Neuronal stem cell (in vitro differentiated cells): ENCODE measurements at regions not wholly inside any gene's neighbourhood (a gene's known extent, or its start where the extent isn't known, plus 50 kb on each side); places are given as distances from the start of the nearest gene placed in this dataset.

Experiments used
- DNase-seq: peaks from one replicate; pipeline ENCODE4 v3.0.0-alpha.2; 2013; ENCODE audit warnings: low spot score
- H2AFZ ChIP-seq: one replicate; pipeline ENCODE4 v1.6.1; 2013; ENCODE audit warnings: mild to moderate bottlenecking, low read length, inconsistent platforms
- H2AK5ac ChIP-seq: 2 replicates; pipeline ENCODE4 v1.6.1; 2013; ENCODE audit warnings: low read depth, mild to moderate bottlenecking, inconsistent platforms, low read length, moderate library complexity, mixed read lengths
- H2BK120ac ChIP-seq: 2 replicates; pipeline ENCODE4 v1.6.1; 2013; ENCODE audit warnings: low read depth, mild to moderate bottlenecking, inconsistent platforms, low read length, moderate library complexity, mixed read lengths
- H2BK12ac ChIP-seq: one replicate; pipeline ENCODE4 v1.6.1; 2013; ENCODE audit warnings: low read length, inconsistent platforms
- H2BK15ac ChIP-seq: 2 replicates; pipeline ENCODE4 v1.6.1; 2013; ENCODE audit warnings: mild to moderate bottlenecking, low read length, inconsistent platforms, mixed read lengths
- H2BK5ac ChIP-seq: one replicate; pipeline ENCODE4 v1.6.1; 2013; ENCODE audit warnings: inconsistent platforms, mild to moderate bottlenecking, low read length, moderate library complexity
- H3K14ac ChIP-seq: one replicate; pipeline ENCODE4 v1.6.1; 2013; ENCODE audit warnings: low read length, inconsistent platforms
- H3K18ac ChIP-seq: 2 replicates; pipeline ENCODE4 v1.6.1; 2013; ENCODE audit warnings: low read length, inconsistent platforms
- H3K23ac ChIP-seq: 2 replicates; pipeline ENCODE4 v1.6.1; 2013; ENCODE audit warnings: low read depth, mild to moderate bottlenecking, mixed read lengths, low read length, inconsistent platforms; ENCODE audit not compliant: poor library complexity
- H3K27ac ChIP-seq: replicated peaks from 3 replicates; pipeline ENCODE4 v1.5.1; 2013; ENCODE audit warnings: low read length, inconsistent platforms
- H3K27me3 ChIP-seq, 3 experiments: 2 replicates each; pipeline ENCODE4 v1.6.1; 2013; ENCODE audit warnings: low read length in 3 of 3, mild to moderate bottlenecking in 2 of 3, inconsistent platforms in 1 of 3, low read depth in 1 of 3, mixed read lengths in 1 of 3, moderate library complexity in 1 of 3; ENCODE audit not compliant: control insufficient read depth in 3 of 3, insufficient read depth in 3 of 3
- H3K36me3 ChIP-seq, 2 donors: replicated peaks in 1 of 2; 2 replicates each; pipeline ENCODE4 v1.6.1; 2013; ENCODE audit warnings: low read length in 2 of 2; ENCODE audit not compliant: control insufficient read depth in 2 of 2, insufficient read depth in 2 of 2
- H3K4ac ChIP-seq: 2 replicates; pipeline ENCODE4 v1.6.1; 2013; ENCODE audit warnings: inconsistent platforms, mild to moderate bottlenecking, low read length, moderate library complexity
- H3K4me1 ChIP-seq, 2 donors: 1 replicate in 1 of 2; 2 replicates in 1 of 2; pipeline ENCODE4 v1.6.1; 2013; ENCODE audit warnings: low read length in 2 of 2, low read depth in 1 of 2; ENCODE audit not compliant: control insufficient read depth in 2 of 2, insufficient read depth in 1 of 2
- H3K4me2 ChIP-seq: one replicate; pipeline ENCODE4 v1.6.1; 2013; ENCODE audit warnings: mild to moderate bottlenecking, low read length, inconsistent platforms; ENCODE audit not compliant: insufficient read depth, poor library complexity, severe bottlenecking
- H3K4me3 ChIP-seq, 2 donors: 2 replicates each; pipeline ENCODE4 v1.5.1; 2013; ENCODE audit warnings: low read length in 2 of 2, mild to moderate bottlenecking in 2 of 2, inconsistent platforms in 1 of 2, moderate library complexity in 1 of 2
- H3K79me1 ChIP-seq: one replicate; pipeline ENCODE4 v1.6.1; 2013; ENCODE audit warnings: low read depth, mild to moderate bottlenecking, inconsistent platforms, low read length, moderate library complexity
- H3K9ac ChIP-seq: one replicate; pipeline ENCODE4 v1.6.1; 2013; ENCODE audit warnings: mild to moderate bottlenecking, low read depth, low read length, inconsistent platforms; ENCODE audit not compliant: poor library complexity
- H3K9me3 ChIP-seq, 2 donors: replicated peaks in 1 of 2; 2 replicates each; pipeline versions ENCODE3 to v1.6.1; 2013; ENCODE audit warnings: low read length in 2 of 2, mild to moderate bottlenecking in 2 of 2, inconsistent platforms in 1 of 2, low read depth in 1 of 2, mixed read lengths in 1 of 2, moderate library complexity in 1 of 2; ENCODE audit not compliant: control insufficient read depth in 2 of 2, insufficient read depth in 1 of 2
- H4K8ac ChIP-seq: one replicate; pipeline ENCODE4 v1.6.1; 2013; ENCODE audit warnings: low read depth, mild to moderate bottlenecking, inconsistent platforms, low read length, moderate library complexity
- H4K91ac ChIP-seq: one replicate; pipeline ENCODE4 v1.6.1; 2013; ENCODE audit warnings: low read length, low read depth, mild to moderate bottlenecking, inconsistent platforms; ENCODE audit not compliant: poor library complexity
- WGBS, 2 donors: extraction: QIAGEN DNeasy Blood & Tissue Kit; methylation state at CpG; one replicate each; pipeline ENCODE4 v1.1.7; 2013; ENCODE audit warnings: missing lambda C conversion rate in 2 of 2, mixed read lengths in 1 of 2; ENCODE audit not compliant: insufficient read length in 2 of 2, insufficient replicate concordance in 1 of 2; ENCODE audit errors: extremely low coverage in 2 of 2; 5-methylcytosine and 5-hydroxymethylcytosine counted together

- Histone ChIP-seq H4K8ac (no peak overlapping the region), H3K27me3 (no peaks in the 10 kb centered on the region), H3K18ac (no peak overlapping the region), H2BK120ac (no peak overlapping the region), H3K9me3 (no peaks in the 10 kb centered on the region), H3K9ac (no peak overlapping the region), H3K79me1 (no peaks in the 10 kb centered on the region), H2BK12ac (peak overlapping the region; percentile 41), H3K4me3 (no peak overlapping the region), H2BK15ac (no peak overlapping the region), H3K23ac (no peak overlapping the region), H4K91ac (no peak overlapping the region), H3K14ac (no peak overlapping the region), H2AK5ac (no peak overlapping the region), H3K4me2 (no peak overlapping the region), H3K4ac (no peak overlapping the region), H2AFZ (no peak overlapping the region), H3K27ac (no peak overlapping the region), H3K4me1 (peaks cover 2 to 6% of the 10 kb centered on the region in 2 donors), H2BK5ac (no peak overlapping the region), H3K36me3 (no peaks in the 10 kb centered on the region)
- no CpG with 5 or more reads among the region's 3 CpGs for WGBS, 2 donors
- no peak for DNase-seq
Measured at GRCh38 chr6:54716877-54717276, 129.7 kb upstream of the FAM83B start.

GRCh38 chr6:54717849-54718455 lies 128.6 kb upstream of the FAM83B start:
- no peak overlapping the region for H3K27ac ChIP-seq
- DNase-seq: peak; percentile 66
- no peak overlapping the region for H2BK120ac ChIP-seq
- no peak overlapping the region for H2BK15ac ChIP-seq
- H2BK12ac ChIP-seq: no peak overlapping the region
- H2AFZ ChIP-seq: no peak overlapping the region
- H3K18ac ChIP-seq: no peak overlapping the region
- no peaks in the 10 kb centered on the region for H3K27me3 ChIP-seq
- H3K36me3 ChIP-seq: no peaks in the 10 kb centered on the region
- no peak overlapping the region for H2BK5ac ChIP-seq
- H3K4ac ChIP-seq: no peak overlapping the region
- H4K8ac ChIP-seq: no peak overlapping the region
- no peak overlapping the region for H3K4me3 ChIP-seq
- H3K79me1 ChIP-seq: no peaks in the 10 kb centered on the region
- H2AK5ac ChIP-seq: no peak overlapping the region
- no peak overlapping the region for H3K9ac ChIP-seq
- no peak overlapping the region for H3K23ac ChIP-seq
- H3K9me3 ChIP-seq: no peaks in the 10 kb centered on the region
- H3K4me2 ChIP-seq: no peak overlapping the region
- H3K4me1 ChIP-seq: peaks cover 2 to 6% of the 10 kb centered on the region in 2 donors
- H4K91ac ChIP-seq: no peak overlapping the region
- no CpG with 5 or more reads among the region's 5 CpGs for WGBS, 2 donors
- no peak overlapping the region for H3K14ac ChIP-seq

- no peak for DNase-seq
- no peak overlapping the region for H2AK5ac ChIP-seq
- H2BK12ac ChIP-seq: no peak overlapping the region
- H2BK15ac ChIP-seq: no peak overlapping the region
- H3K4me3 ChIP-seq: no peak overlapping the region
- WGBS, 2 donors: no CpG with 5 or more reads among the region's 6 CpGs
- no peak overlapping the region for H2AFZ ChIP-seq
- no peak overlapping the region for H3K14ac ChIP-seq
- H2BK120ac ChIP-seq: no peak overlapping the region
- H3K4ac ChIP-seq: no peak overlapping the region
- no peak overlapping the region for H3K18ac ChIP-seq
- H2BK5ac ChIP-seq: no peak overlapping the region
- no peak overlapping the region for H3K9ac ChIP-seq
- H3K36me3 ChIP-seq: no peaks in the 10 kb centered on the region
- H4K8ac ChIP-seq: no peak overlapping the region
- no peaks in the 10 kb centered on the region for H3K27me3 ChIP-seq
- H3K4me2 ChIP-seq: no peak overlapping the region
- no peak overlapping the region for H3K23ac ChIP-seq
- H3K9me3 ChIP-seq: no peaks in the 10 kb centered on the region
- H3K79me1 ChIP-seq: no peaks in the 10 kb centered on the region
- H3K27ac ChIP-seq: no peak overlapping the region
- H3K4me1 ChIP-seq: peaks cover 2 to 6% of the 10 kb centered on the region in 2 donors
- no peak overlapping the region for H4K91ac ChIP-seq
Measured at GRCh38 chr6:54718541-54719023, 128.0 kb upstream of the FAM83B start.

- H3K14ac ChIP-seq: no peak overlapping the region
- H3K27me3 ChIP-seq: no peaks in the 10 kb centered on the region
- H3K9me3 ChIP-seq: no peaks in the 10 kb centered on the region
- DNase-seq: no peak
- no peaks in the 10 kb centered on the region for H3K36me3 ChIP-seq
- H3K4ac ChIP-seq: no peak overlapping the region
- H2BK15ac ChIP-seq: no peak overlapping the region
- no peak overlapping the region for H3K18ac ChIP-seq
- no peak overlapping the region for H4K8ac ChIP-seq
- H2BK12ac ChIP-seq: no peak overlapping the region
- H3K9ac ChIP-seq: no peak overlapping the region
- H3K4me3 ChIP-seq: no peak overlapping the region
- H3K79me1 ChIP-seq: no peaks in the 10 kb centered on the region
- H2BK5ac ChIP-seq: no peak overlapping the region
- no peak overlapping the region for H2AFZ ChIP-seq
- no peak overlapping the region for H3K27ac ChIP-seq
- no peak overlapping the region for H2BK120ac ChIP-seq
- peaks cover 2 to 6% of the 10 kb centered on the region in 2 donors for H3K4me1 ChIP-seq
- H3K4me2 ChIP-seq: no peak overlapping the region
- no peak overlapping the region for H4K91ac ChIP-seq
- no peak overlapping the region for H2AK5ac ChIP-seq
- H3K23ac ChIP-seq: no peak overlapping the region
Measured at GRCh38 chr6:54719131-54719530, 127.4 kb upstream of the FAM83B start.
